HG02642 (cell line): ENCODE measurements at regions not wholly inside any gene's neighbourhood (a gene's known extent, or its start where the extent isn't known, plus 50 kb on each side); places are given as distances from the start of the nearest gene placed in this dataset.
"Not testable (repeated sequence)": the region's sequence is repeated elsewhere in the genome, so short reads cannot be mapped to it uniquely, and the experiment has no call there.

Experiments
- ATAC-seq: cut with Tn5 transposase; IDR thresholded peaks from one replicate; pipeline ENCODE4 v1.9.1; 2021; ENCODE audit warnings: mild to moderate bottlenecking; ENCODE audit not compliant: unreplicated experiment, poor library complexity

GRCh38 chr6:5843078-5843477 lies 163.6 kb downstream of the NRN1 start:
- ATAC-seq = no peak

GRCh38 chr6:5840734-5841390 lies 165.9 kb downstream of the NRN1 start:
- no peak for ATAC-seq

- no peak for ATAC-seq
Observed at GRCh38 chr6:5838656-5839396, 167.9 kb downstream of the NRN1 start.

- ATAC-seq = no peak
Observed at GRCh38 chr6:5837323-5837722, 169.4 kb downstream of the NRN1 start.

DNA sequence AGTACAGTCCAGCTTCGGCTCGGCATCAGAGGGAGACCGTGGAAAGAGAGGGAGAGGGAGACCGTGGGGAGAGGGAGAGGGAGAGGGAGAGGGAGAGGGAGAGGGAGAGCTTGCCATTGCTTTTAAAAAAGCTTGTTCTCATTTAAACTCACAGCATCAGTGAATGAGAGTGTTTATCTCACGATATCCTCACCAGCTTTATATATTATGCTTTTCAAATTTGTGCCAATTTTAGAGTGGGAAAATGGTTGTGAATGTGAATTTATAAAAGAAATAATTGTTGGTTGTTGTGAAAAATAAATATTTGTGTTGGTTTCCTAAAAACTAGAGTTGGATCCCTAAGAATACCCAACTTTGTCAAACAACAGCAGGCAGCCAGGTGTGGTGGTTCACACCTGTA lies 170.1 kb downstream of the NRN1 start:
- ATAC-seq = not testable (repeated sequence)

GRCh38 chr6:5833120-5833519 lies 173.6 kb downstream of the NRN1 start:
- ATAC-seq = no peak

GRCh38 chr6:5832668-5833067 lies 174.1 kb downstream of the NRN1 start:
- no peak for ATAC-seq

- peak; percentile 48 for ATAC-seq
Observed at GRCh38 chr6:5831219-5831862, 175.4 kb downstream of the NRN1 start.

GRCh38 chr6:5828296-5828695 lies 178.4 kb downstream of the NRN1 start:
- no peak for ATAC-seq

- no peak for ATAC-seq
Observed at GRCh38 chr6:5827056-5827904, 179.4 kb downstream of the NRN1 start.

- not testable (repeated sequence) for ATAC-seq
Observed at GRCh38 chr6:5824382-5824983, 182.2 kb downstream of the NRN1 start.
